Ovary (tissue), 7 donors: ENCODE measurements at regions not wholly inside any gene's neighbourhood (a gene's known extent, or its start where the extent isn't known, plus 50 kb on each side); places are given as distances from the start of the nearest gene placed in this dataset.

Experiments
- DNase-seq, 5 donors: peaks; one replicate each; pipeline ENCODE4 v3.0.0-alpha.2; 2019 to 2020
- H3K27ac ChIP-seq, 2 donors: fragments of 200-600 bp; one replicate each; pipeline versions ENCODE4 v1.5.1 to v1.8.0; 2019 to 2022
- H3K27me3 ChIP-seq: fragments of 200-600 bp; one replicate; pipeline ENCODE4 v1.8.0; 2022
- H3K36me3 ChIP-seq: fragments of 200-600 bp; sonication (generic); one replicate; pipeline ENCODE4 v1.5.1; 2019
- H3K4me1 ChIP-seq: one replicate; pipeline ENCODE4 v1.8.1; 2013; ENCODE audit warnings: mild to moderate bottlenecking, moderate library complexity; ENCODE audit not compliant: insufficient read depth
- H3K4me3 ChIP-seq: fragments of 200-600 bp; sonication (generic); one replicate; pipeline ENCODE4 v1.5.1; 2017
- H3K9me3 ChIP-seq, 2 donors: fragments of 200-600 bp in 1 of 2; sonication (generic) in 1 of 2; one replicate each; pipeline versions ENCODE4 v1.5.1 to v1.8.1; 2013 to 2019; ENCODE audit warnings: mild to moderate bottlenecking in 1 of 2, moderate library complexity in 1 of 2
- EP300 ChIP-seq: sonication (generic); formaldehyde crosslinking; IDR thresholded peaks from one replicate; pipeline ENCODE4 v1.6.1; 2017; ENCODE audit warnings: antibody characterized with exemption
- POLR2A ChIP-seq: fragments of 450-650 bp; IDR thresholded peaks from one replicate; pipeline ENCODE4 v1.6.1; 2017; ENCODE audit warnings: antibody characterized with exemption, mild to moderate bottlenecking, moderate library complexity
- WGBS, 3 donors: extraction: QIAGEN DNeasy Blood & Tissue Kit in 1 of 3; methylation state at CpG; one replicate each; pipeline versions ENCODE4 v1.1.5 to v1.1.7; 2013 to 2017; 5-methylcytosine and 5-hydroxymethylcytosine counted together
- intact Hi-C, 4 donors: fragments of 100-400 bp; cut with DNase I; formaldehyde crosslinking; loops; one replicate each; pipeline versions ENCODE4 v1.11.0 to v1.15.1; 2022 to 2023
- TF ChIP-seq, protein P1 (sequence below), 3 donors: fragments of 450-650 bp in 2 of 3; fragments of 200-600 bp in 1 of 3; IDR thresholded peaks; one replicate each; pipeline versions ENCODE4 v1.5.1 to v1.8.0; 2016 to 2022; ENCODE audit warnings: antibody characterized with exemption in 3 of 3, mild to moderate bottlenecking in 1 of 3
- donor health status: DM: no; HTN: no; CAD: no; lungs with moderate emphysema.
- donor health status: DM: no; HTN: no; CAD: no.
- donor health status: Bipolar disorder and iron deficiency.
- donor health status: DM: no; HTN: no; CAD: no.
- donor health status: DM: yes; HTN: yes; CAD: no.

DNA sequence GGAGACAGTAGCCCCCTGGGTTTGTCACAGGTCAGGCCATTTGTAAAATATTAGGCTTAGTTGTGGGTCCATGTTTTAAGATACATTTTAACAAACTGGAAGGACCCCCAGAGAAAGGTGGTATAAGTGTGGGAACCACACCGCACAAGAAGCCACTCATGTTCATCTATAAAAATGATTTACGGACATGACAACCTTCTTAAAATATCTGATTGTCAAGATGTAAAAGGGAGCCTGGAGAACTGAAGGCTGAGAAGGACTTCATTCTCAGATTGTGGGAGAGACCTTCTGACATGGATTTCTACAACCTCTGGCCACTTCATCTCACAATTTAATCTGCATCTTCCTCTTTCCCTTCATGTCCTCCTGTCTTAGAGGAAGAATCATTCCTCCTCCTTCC is 102.4 kb downstream of the VCPKMT start:
- intact Hi-C loops: no loop called here
- 36 to 70% (median 66%) methylated on average over 2 of the region's 2 CpGs for WGBS, 3 donors
- H3K27ac ChIP-seq: no peak overlapping the region

DNA sequence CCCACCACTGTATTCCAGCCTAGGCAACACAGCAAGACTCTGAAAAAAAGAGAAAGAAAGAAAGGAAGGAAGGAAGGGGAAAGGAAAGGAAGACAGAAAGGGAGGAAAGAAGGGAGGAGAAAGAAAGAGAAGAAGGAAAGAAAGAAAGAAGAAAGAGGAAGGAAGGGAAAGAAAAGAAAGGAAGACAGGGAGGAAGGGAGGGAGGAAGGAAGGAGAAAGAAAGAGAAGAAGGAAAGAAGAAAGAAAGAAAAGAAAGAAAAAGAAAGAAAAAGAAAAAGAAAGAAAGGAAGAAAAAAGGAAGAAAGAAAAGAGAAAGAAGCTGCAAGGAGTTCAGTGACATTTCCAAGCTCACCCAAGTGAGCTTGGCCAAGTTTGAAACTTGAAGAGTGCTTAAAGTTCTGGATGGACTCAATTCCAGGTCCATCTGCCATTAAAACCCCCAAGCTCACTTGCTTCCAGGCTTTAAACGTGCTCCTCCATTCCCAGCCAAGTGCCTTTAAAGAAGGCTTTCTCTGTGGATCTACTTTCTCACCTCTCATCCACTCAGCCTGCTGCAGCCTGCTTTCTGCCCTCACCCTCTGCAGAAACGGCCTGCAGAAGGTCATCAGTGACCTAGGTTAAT is 101.5 kb downstream of the VCPKMT start:
- DNase-seq: no peak
- H3K4me1 ChIP-seq: no peaks in the 10 kb centered on the region
- H3K4me3 ChIP-seq: no peak overlapping the region
- no peaks in the 10 kb centered on the region for H3K36me3 ChIP-seq
- H3K27ac ChIP-seq: no peak overlapping the region
- intact Hi-C loops: no loop called here
- no peaks in the 10 kb centered on the region for H3K27me3 ChIP-seq
- H3K9me3 ChIP-seq: no peaks in the 10 kb centered on the region
- TF ChIP-seq, protein P1, sequence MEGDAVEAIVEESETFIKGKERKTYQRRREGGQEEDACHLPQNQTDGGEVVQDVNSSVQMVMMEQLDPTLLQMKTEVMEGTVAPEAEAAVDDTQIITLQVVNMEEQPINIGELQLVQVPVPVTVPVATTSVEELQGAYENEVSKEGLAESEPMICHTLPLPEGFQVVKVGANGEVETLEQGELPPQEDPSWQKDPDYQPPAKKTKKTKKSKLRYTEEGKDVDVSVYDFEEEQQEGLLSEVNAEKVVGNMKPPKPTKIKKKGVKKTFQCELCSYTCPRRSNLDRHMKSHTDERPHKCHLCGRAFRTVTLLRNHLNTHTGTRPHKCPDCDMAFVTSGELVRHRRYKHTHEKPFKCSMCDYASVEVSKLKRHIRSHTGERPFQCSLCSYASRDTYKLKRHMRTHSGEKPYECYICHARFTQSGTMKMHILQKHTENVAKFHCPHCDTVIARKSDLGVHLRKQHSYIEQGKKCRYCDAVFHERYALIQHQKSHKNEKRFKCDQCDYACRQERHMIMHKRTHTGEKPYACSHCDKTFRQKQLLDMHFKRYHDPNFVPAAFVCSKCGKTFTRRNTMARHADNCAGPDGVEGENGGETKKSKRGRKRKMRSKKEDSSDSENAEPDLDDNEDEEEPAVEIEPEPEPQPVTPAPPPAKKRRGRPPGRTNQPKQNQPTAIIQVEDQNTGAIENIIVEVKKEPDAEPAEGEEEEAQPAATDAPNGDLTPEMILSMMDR (IDR thresholded peaks at IDR 0.05): no peak
- 38 to 64% (median 41%) methylated on average over 2 of the region's 2 CpGs for WGBS, 3 donors

More for the DNA sequence above, 102.4 kb downstream of the VCPKMT start:
- TF ChIP-seq, protein P1 (IDR thresholded peaks at IDR 0.05): no peak
- no peak for TF ChIP-seq EP300
- TF ChIP-seq POLR2A: no peak
- Histone ChIP-seq H3K36me3 (no peaks in the 10 kb centered on the region), H3K4me1 (no peaks in the 10 kb centered on the region), H3K27me3 (no peaks in the 10 kb centered on the region), H3K9me3 (no peaks in the 10 kb centered on the region), H3K4me3 (no peak overlapping the region)
- DNase-seq: no peak

DNA sequence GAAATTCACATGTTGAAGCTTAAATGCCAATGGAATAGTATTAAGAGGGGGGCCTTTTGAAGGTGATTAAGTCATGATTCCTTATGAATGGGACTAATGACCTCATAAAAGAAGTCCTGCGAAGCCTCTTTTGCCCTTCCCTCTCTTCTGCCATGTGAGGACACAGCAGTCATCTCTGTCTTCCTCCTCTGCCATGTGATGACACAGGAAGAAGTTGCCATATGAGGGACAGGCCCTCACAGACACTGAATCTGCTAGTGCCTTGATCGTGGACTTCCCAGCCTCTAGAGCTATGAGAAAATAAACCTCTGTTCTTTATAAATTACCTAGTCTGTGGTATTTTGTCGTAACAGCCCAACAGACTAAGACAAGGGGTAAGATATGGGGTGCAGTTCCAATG is 100.7 kb downstream of the VCPKMT start:
- H3K36me3 ChIP-seq: no peaks in the 10 kb centered on the region
- TF ChIP-seq EP300 (no peak), POLR2A (no peak)
- TF ChIP-seq, protein P1 (IDR thresholded peaks at IDR 0.05): no peak
- H3K27ac ChIP-seq: no peak overlapping the region
- no peaks in the 10 kb centered on the region for H3K27me3 ChIP-seq
- H3K9me3 ChIP-seq: no peaks in the 10 kb centered on the region
- DNase-seq: no peak
- no peaks in the 10 kb centered on the region for H3K4me1 ChIP-seq
- intact Hi-C loops: no loop called here
- H3K4me3 ChIP-seq: no peak overlapping the region
- WGBS, 3 donors: 88 to 93% (median 93%) methylated on average over 3 of the region's 3 CpGs

DNA sequence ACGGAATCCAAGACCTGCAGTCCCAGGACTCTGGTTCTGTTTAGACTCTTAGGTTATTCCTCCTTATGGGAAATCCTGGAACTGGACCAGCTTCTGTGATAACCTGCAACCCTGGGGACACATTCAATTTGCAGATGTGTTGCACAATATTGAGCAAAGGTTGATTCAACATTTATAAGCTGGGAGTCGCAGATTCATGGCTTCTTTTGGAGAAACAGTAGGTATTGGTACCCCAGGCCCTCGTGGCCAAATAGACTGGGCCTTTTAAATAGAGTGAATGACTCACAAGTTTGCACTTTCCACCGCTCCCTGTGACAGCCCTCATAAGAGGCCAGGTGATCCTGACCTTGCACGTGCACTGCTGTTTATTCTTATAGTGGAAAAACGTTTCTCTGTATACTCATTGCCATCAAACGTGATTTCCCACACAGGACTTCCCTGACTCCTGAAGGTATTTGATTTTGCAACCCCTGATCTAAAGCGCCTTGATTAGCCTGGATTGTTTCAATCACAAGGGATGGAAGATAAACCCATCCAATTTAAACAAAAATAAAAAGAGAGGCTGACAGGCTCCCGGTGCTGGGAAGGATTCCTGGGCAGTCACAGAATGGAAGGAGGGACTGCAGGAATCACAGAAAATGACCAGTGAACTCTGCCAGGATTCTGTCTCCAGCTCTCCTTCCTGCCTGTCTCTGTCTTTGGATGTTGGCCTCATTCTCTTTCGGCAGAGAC is 98.0 kb downstream of the VCPKMT start:
- no peak for DNase-seq
- intact Hi-C loops: no loop called here
- Histone ChIP-seq H3K36me3 (no peaks in the 10 kb centered on the region), H3K4me3 (no peak overlapping the region), H3K27me3 (no peaks in the 10 kb centered on the region), H3K4me1 (no peaks in the 10 kb centered on the region), H3K27ac (no peak overlapping the region), H3K9me3 (no peaks in the 10 kb centered on the region)
- no peak for TF ChIP-seq POLR2A
- peak; percentile 34 for TF ChIP-seq EP300
- WGBS, 3 donors: 54 to 60% (median 58%) methylated on average over 10 of the region's 10 CpGs

DNA sequence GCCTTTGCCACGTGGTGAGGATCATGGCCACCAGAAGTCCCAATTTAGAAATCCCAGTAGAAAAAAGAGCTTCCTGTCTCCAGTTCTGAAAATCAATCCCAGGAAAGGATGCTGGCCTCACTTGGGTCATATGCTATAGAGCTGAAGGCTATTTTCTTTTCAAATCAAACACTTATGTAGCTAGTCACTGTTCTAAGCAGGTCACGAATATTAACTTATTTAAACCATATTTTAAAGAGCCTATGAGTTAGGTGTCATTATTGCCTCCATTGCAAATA is 97.5 kb downstream of the VCPKMT start:
- no peak for DNase-seq
- no peak overlapping the region for H3K4me3 ChIP-seq
- H3K27me3 ChIP-seq: no peaks in the 10 kb centered on the region
- WGBS, 3 donors: 60 to 66% (median 63%) methylated on average over 2 of the region's 2 CpGs
- no peak overlapping the region for H3K27ac ChIP-seq
- no peaks in the 10 kb centered on the region for H3K9me3 ChIP-seq
- H3K36me3 ChIP-seq: no peaks in the 10 kb centered on the region
- TF ChIP-seq EP300 (no peak), POLR2A (no peak)
- TF ChIP-seq, protein P1 (IDR thresholded peaks at IDR 0.05): no peak
- H3K4me1 ChIP-seq: peaks cover 1% of the 10 kb centered on the region
- intact Hi-C loops: no loop called here
